D721Med (cell line): ENCODE measurements at regions not wholly inside any gene's neighbourhood (a gene's known extent, or its start where the extent isn't known, plus 50 kb on each side); places are given as distances from the start of the nearest gene placed in this dataset.

Source experiments
- DNase-seq: peaks from one replicate; pipeline ENCODE4 v3.0.0; 2011; ENCODE audit warnings: low spot score; ENCODE audit not compliant: insufficient read length
- FAIRE-seq: peaks from 2 replicates; lab custom pipeline; 2011; peaks lifted over from hg19 to GRCh38; lab: Jason Lieb, UNC
- CTCF ChIP-seq: IDR thresholded peaks from 2 replicates; pipeline ENCODE4 v1.5.1; 2012; ENCODE audit warnings: mild to moderate bottlenecking, control low read depth; ENCODE audit not compliant: insufficient read depth; ENCODE audit errors: missing control alignments

- DNase-seq, result no peak
- FAIRE-seq, result no peak
- no peak for TF ChIP-seq CTCF
Measured at GRCh38 chr17:34199454-34199853, 55.6 kb upstream of the CCL2 start.

- no peak for FAIRE-seq
- peak; percentile 100 for TF ChIP-seq CTCF
Measured at GRCh38 chr17:34199932-34200534, 55.1 kb upstream of the CCL2 start.

GRCh38 chr17:34201225-34201624 lies 53.9 kb upstream of the CCL2 start:
- FAIRE-seq, result no peak
- DNase-seq, result no peak
- TF ChIP-seq CTCF, result no peak

More at GRCh38 chr17:34199932-34200534, 55.1 kb upstream of the CCL2 start:
- DNase-seq, result no peak

GRCh38 chr17:34201767-34202166 lies 53.3 kb upstream of the CCL2 start:
- no peak for TF ChIP-seq CTCF
- no peak for FAIRE-seq
- DNase-seq, result no peak

- DNase-seq, result no peak
- no peak for FAIRE-seq
- TF ChIP-seq CTCF, result no peak
Measured at GRCh38 chr17:34203018-34203638, 52.0 kb upstream of the CCL2 start.

GRCh38 chr17:34204402-34204801 lies 50.7 kb upstream of the CCL2 start:
- TF ChIP-seq CTCF, result no peak
- DNase-seq, result no peak
- no peak for FAIRE-seq
